Esophagus squamous epithelium (tissue), 5 donors: ENCODE measurements at regions not wholly inside any gene's neighbourhood (a gene's known extent, or its start where the extent isn't known, plus 50 kb on each side); places are given as distances from the start of the nearest gene placed in this dataset.

Experiments used
- DNase-seq: peaks from one replicate; lab custom pipeline; 2025; lab: John Stamatoyannopoulos, UW
- H3K27ac ChIP-seq, 4 donors: fragments of 200-600 bp; sonication (generic); one replicate each; pipeline ENCODE4 v1.5.1; 2016 to 2019; ENCODE audit warnings: mild to moderate bottlenecking in 1 of 4
- H3K27me3 ChIP-seq, 4 donors: fragments of 200-600 bp; sonication (generic); 1 replicate in 3 of 4; 2 replicates in 1 of 4; pipeline versions ENCODE4 v1.5.1 to v1.6.0; 2017 to 2021; ENCODE audit warnings: antibody characterized with exemption in 1 of 4
- H3K36me3 ChIP-seq, 3 donors: fragments of 200-600 bp; sonication (generic); one replicate each; pipeline ENCODE4 v1.5.1; 2016 to 2019
- H3K4me1 ChIP-seq, 3 donors: fragments of 200-600 bp; sonication (generic); one replicate each; pipeline ENCODE4 v1.5.1; 2017 to 2019
- H3K4me3 ChIP-seq, 4 donors: fragments of 200-600 bp; sonication (generic); 1 replicate in 3 of 4; 2 replicates in 1 of 4; pipeline ENCODE4 v1.5.1; 2016 to 2019; ENCODE audit warnings: mild to moderate bottlenecking in 2 of 4, moderate library complexity in 1 of 4
- H3K9me3 ChIP-seq, 3 donors: fragments of 200-600 bp; sonication (generic); one replicate each; pipeline ENCODE4 v1.5.1; 2016 to 2019
- POLR2A ChIP-seq, 4 donors: fragments of 450-650 bp; IDR thresholded peaks; one replicate each; pipeline ENCODE4 v1.6.1; 2017; ENCODE audit warnings: antibody characterized with exemption in 4 of 4, mild to moderate bottlenecking in 4 of 4, moderate library complexity in 3 of 4
- WGBS, 2 donors: methylation state at CpG; one replicate each; pipeline ENCODE4 v1.1.5; 2018; 5-methylcytosine and 5-hydroxymethylcytosine counted together
- intact Hi-C: fragments of 100-400 bp; cut with DNase I; formaldehyde crosslinking; loops from one replicate; pipeline ENCODE4 v1.15.0; 2022
- TF ChIP-seq, protein P1 (sequence below), 6 experiments: fragments of 450-650 bp in 4 of 6; fragments of 200-600 bp in 2 of 6; sonication (generic) in 2 of 6; IDR thresholded peaks; one replicate each; pipeline ENCODE4 v1.5.1; 2016 to 2019; ENCODE audit warnings: antibody characterized with exemption in 6 of 6, mild to moderate bottlenecking in 4 of 6, moderate library complexity in 4 of 6
- donor health status: DM: yes; HTN: yes; CAD: no.

DNA sequence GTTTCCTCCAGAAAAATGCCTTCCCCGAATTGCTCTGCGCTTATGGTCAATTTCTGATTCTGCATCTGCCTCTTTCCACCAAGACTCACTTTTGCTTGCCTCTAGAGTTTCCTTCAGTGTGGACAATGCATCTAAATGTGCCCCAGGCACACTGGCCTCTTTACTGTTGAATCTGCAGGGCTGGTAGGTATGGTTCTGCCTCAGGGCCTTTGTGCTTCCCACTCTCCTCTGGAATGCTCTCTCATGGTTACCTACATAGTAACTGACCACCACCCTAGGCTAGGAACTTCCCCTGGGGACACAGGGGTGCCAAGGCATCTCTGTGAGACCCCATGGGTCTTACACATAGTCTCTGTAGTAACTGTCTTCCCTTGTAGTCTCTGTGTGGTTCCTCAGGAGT is 1258.6 kb downstream of the CDH12 start:
- WGBS, 2 donors: 94 to 95% methylated on average over 2 of the region's 2 CpGs
- Histone ChIP-seq H3K27ac (no peak overlapping the region), H3K4me1 (no peaks in the 10 kb centered on the region), H3K4me3 (no peak overlapping the region), H3K9me3 (no peaks in the 10 kb centered on the region), H3K27me3 (no peaks in the 10 kb centered on the region), H3K36me3 (no peaks in the 10 kb centered on the region)
- no peak for TF ChIP-seq POLR2A (IDR thresholded peaks at IDR 0.05)
- TF ChIP-seq, protein P1, sequence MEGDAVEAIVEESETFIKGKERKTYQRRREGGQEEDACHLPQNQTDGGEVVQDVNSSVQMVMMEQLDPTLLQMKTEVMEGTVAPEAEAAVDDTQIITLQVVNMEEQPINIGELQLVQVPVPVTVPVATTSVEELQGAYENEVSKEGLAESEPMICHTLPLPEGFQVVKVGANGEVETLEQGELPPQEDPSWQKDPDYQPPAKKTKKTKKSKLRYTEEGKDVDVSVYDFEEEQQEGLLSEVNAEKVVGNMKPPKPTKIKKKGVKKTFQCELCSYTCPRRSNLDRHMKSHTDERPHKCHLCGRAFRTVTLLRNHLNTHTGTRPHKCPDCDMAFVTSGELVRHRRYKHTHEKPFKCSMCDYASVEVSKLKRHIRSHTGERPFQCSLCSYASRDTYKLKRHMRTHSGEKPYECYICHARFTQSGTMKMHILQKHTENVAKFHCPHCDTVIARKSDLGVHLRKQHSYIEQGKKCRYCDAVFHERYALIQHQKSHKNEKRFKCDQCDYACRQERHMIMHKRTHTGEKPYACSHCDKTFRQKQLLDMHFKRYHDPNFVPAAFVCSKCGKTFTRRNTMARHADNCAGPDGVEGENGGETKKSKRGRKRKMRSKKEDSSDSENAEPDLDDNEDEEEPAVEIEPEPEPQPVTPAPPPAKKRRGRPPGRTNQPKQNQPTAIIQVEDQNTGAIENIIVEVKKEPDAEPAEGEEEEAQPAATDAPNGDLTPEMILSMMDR (IDR thresholded peaks at IDR 0.05): no peak
- no peak for DNase-seq
- intact Hi-C loops: no loop called here

DNA sequence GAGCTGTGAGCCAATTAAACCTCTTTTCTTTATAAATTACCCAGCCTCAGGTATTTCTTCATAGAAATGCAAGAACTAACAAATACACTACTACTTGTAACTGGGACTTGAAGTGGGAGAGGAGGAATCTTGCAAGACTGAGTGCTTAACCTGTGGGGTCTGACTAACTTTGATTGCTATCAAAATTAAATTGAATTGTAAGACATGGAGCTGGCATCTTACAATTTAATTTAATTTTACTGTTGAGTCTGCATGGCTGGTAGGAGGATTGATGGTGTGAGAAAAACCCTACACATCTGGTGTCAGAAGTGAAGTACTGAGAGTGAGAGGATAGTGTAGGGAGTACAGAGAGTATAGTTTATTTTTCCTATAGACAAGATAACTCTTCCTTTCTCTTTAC is 1259.9 kb downstream of the CDH12 start:
- no peaks in the 10 kb centered on the region for H3K4me1 ChIP-seq
- H3K9me3 ChIP-seq: no peaks in the 10 kb centered on the region
- no peak for DNase-seq
- no peak overlapping the region for H3K27ac ChIP-seq
- TF ChIP-seq, protein P1 (IDR thresholded peaks at IDR 0.05): no peak
- TF ChIP-seq POLR2A (IDR thresholded peaks at IDR 0.05): no peak
- H3K4me3 ChIP-seq: no peak overlapping the region
- intact Hi-C loops: no loop called here
- no peaks in the 10 kb centered on the region for H3K27me3 ChIP-seq
- H3K36me3 ChIP-seq: no peaks in the 10 kb centered on the region

DNA sequence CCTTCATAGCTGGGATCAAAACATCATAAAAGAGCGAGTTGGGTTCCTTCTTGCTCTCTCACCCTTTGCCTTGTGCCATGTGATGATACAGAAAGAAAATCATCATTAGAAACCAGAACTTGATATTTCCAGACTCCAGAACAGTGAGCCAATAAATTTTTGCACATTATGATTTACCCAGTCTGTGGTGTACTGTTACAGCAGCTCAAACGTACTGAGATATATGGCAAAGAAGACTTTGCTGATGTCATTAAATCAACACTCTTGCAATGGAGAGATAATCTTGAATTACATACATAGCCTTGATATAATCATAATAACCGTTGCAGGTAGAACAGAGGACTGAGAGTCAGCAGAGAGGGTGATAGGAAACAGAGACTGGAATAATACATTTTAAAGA is 1271.6 kb downstream of the CDH12 start:
- no peak for TF ChIP-seq POLR2A (IDR thresholded peaks at IDR 0.05)
- TF ChIP-seq, protein P1 (IDR thresholded peaks at IDR 0.05): no peak
- no peak overlapping the region for H3K27ac ChIP-seq
- intact Hi-C loops: no loop called here
- no peaks in the 10 kb centered on the region for H3K36me3 ChIP-seq
- no peak overlapping the region for H3K4me3 ChIP-seq
- 73 to 74% methylated on average over 3 of the region's 3 CpGs for WGBS, 2 donors
- DNase-seq: no peak
- no peaks in the 10 kb centered on the region for H3K9me3 ChIP-seq
- no peaks in the 10 kb centered on the region for H3K4me1 ChIP-seq
- no peaks in the 10 kb centered on the region for H3K27me3 ChIP-seq

DNA sequence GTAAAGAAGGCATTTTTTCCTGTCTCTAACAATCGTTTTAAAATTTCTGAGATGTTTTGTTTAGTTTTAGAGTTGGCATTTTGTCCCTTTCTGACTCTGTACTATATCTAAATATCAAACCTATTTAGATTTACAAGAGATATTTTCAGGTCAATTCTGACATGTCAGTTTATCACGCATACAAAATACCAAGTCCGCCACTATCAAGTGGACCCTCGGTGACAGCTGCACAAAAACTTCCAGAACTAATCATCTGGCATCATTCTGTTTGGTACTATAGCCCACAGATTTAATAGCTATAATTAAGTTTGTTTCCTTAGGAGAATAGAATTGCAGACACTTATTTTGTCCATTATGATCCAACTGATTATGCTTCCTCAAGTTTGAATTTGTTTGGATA is 1278.2 kb downstream of the CDH12 start:
- TF ChIP-seq POLR2A (IDR thresholded peaks at IDR 0.05): no peak
- TF ChIP-seq, protein P1 (IDR thresholded peaks at IDR 0.05): no peak
- no peak for DNase-seq
- H3K36me3 ChIP-seq: no peaks in the 10 kb centered on the region
- no peaks in the 10 kb centered on the region for H3K9me3 ChIP-seq
- H3K4me1 ChIP-seq: no peaks in the 10 kb centered on the region
- 85 to 86% methylated on average over 4 of the region's 4 CpGs for WGBS, 2 donors
- intact Hi-C loops: no loop called here
- no peak overlapping the region for H3K4me3 ChIP-seq
- no peak overlapping the region for H3K27ac ChIP-seq
- H3K27me3 ChIP-seq: no peaks in the 10 kb centered on the region

DNA sequence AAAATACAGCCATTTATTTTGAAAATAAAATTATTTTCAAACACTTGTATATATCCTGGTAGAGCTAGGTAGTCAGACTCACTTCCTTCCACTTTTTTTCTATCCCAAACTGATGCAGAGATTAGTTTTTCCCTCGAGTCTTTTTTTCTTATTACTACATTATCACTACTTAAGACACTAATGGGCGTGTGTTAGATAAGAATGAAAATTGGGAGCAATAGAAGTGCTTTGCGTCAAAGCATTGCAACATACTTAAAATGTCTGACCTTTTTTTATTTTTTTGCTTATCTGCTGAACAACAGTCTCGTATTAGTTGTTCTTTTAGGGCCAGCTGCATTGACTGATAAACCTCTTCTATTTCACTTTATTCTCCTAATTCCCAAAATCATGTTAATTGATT is 1278.7 kb downstream of the CDH12 start:
- Histone ChIP-seq H3K36me3 (no peaks in the 10 kb centered on the region), H3K9me3 (no peaks in the 10 kb centered on the region), H3K4me1 (no peaks in the 10 kb centered on the region), H3K27ac (no peak overlapping the region), H3K4me3 (no peak overlapping the region), H3K27me3 (no peaks in the 10 kb centered on the region)
- 69 to 78% methylated on average over 4 of the region's 4 CpGs for WGBS, 2 donors
- intact Hi-C loops: no loop called here
- no peak for DNase-seq
- TF ChIP-seq POLR2A (IDR thresholded peaks at IDR 0.05): no peak
- TF ChIP-seq, protein P1 (IDR thresholded peaks at IDR 0.05): no peak
